A673 (cell line): ENCODE measurements at regions not wholly inside any gene's neighbourhood (a gene's known extent, or its start where the extent isn't known, plus 50 kb on each side); places are given as distances from the start of the nearest gene placed in this dataset.
A peak's percentile ranks its signal among the peaks of the same experiment; 100 is the strongest.

Experiments
- BruUV-seq: library from RNA; stranded (reverse); fragments of 400-500 nt; replicated peaks from 2 replicates; lab custom pipeline; 2021; lab: Mats Ljungman, UMichigan
- CTCF ChIA-PET: fragments of 300-600 bp; sonication (Branson Sonifier 250); formaldehyde crosslinking; loops from one replicate; lab custom pipeline; 2022; ENCODE audit warnings: antibody characterized with exemption; lab: Charles Lee
- POLR2A ChIA-PET: fragments of 300-600 bp; sonication (Branson Sonifier 250); formaldehyde crosslinking; loops from one replicate; lab custom pipeline; 2022; ENCODE audit warnings: antibody characterized with exemption; ENCODE audit not compliant: low non-redundant PET; lab: Charles Lee
- DNase-seq: peaks from one replicate; pipeline ENCODE4 v3.0.0-alpha.2; 2015; ENCODE audit warnings: low spot score
- H3K27ac ChIP-seq: fragments of 200-600 bp; sonication (generic); 2 replicates; pipeline ENCODE4 v1.5.1; 2016; ENCODE audit warnings: mixed run types, low read depth, mild to moderate bottlenecking, mixed read lengths, antibody characterized with exemption, low read length; ENCODE audit not compliant: poor library complexity, severe bottlenecking
- H3K27me3 ChIP-seq: fragments of 200-600 bp; sonication (generic); replicated peaks from 2 replicates; pipeline ENCODE4 v1.6.1; 2017; ENCODE audit warnings: mixed run types, low read depth, mild to moderate bottlenecking, mixed read lengths, antibody characterized with exemption, low read length; ENCODE audit not compliant: insufficient read depth, poor library complexity
- H3K36me3 ChIP-seq: fragments of 200-600 bp; sonication (generic); 2 replicates; pipeline ENCODE4 v1.6.1; 2016; ENCODE audit warnings: mixed run types, mild to moderate bottlenecking, mixed read lengths, antibody characterized with exemption, low read length; ENCODE audit not compliant: insufficient read depth, poor library complexity, severe bottlenecking
- H3K4me1 ChIP-seq: fragments of 200-600 bp; sonication (generic); 2 replicates; pipeline ENCODE4 v1.6.1; 2017; ENCODE audit warnings: mixed run types, mild to moderate bottlenecking, mixed read lengths, antibody characterized with exemption, low read length; ENCODE audit not compliant: insufficient read depth, poor library complexity, severe bottlenecking
- H3K4me3 ChIP-seq: fragments of 200-600 bp; sonication (generic); 2 replicates; pipeline ENCODE4 v1.5.1; 2016; ENCODE audit warnings: low read depth, mixed run types, mild to moderate bottlenecking, mixed read lengths, low read length; ENCODE audit not compliant: poor library complexity, severe bottlenecking
- H3K9me3 ChIP-seq: fragments of 200-600 bp; sonication (generic); 2 replicates; pipeline ENCODE4 v1.6.1; 2016; ENCODE audit warnings: mixed run types, low read depth, mild to moderate bottlenecking, mixed read lengths, antibody characterized with exemption, low read length; ENCODE audit not compliant: poor library complexity, severe bottlenecking
- EZH2 ChIP-seq: fragments of 200-600 bp; sonication (generic); IDR thresholded peaks from 2 replicates; pipeline ENCODE4 v1.6.1; 2017; ENCODE audit warnings: borderline replicate concordance, low read depth, mild to moderate bottlenecking, mixed read lengths, antibody characterized with exemption, low read length; ENCODE audit not compliant: poor library complexity, severe bottlenecking
- intact Hi-C: fragments of 100-400 bp; cut with micrococcal nuclease; formaldehyde crosslinking; loops from one replicate; pipeline ENCODE4 v1.10.0; 2022; ENCODE audit not compliant: unreplicated experiment
- TF ChIP-seq, protein P1 (sequence below): fragments of 300-800, 200-600 bp; sonication (generic); conservative IDR thresholded peaks from 2 replicates; pipeline ENCODE4 v1.5.1; 2017; ENCODE audit warnings: low read depth, mild to moderate bottlenecking, antibody characterized with exemption, low read length, moderate library complexity, mixed read lengths

DNA sequence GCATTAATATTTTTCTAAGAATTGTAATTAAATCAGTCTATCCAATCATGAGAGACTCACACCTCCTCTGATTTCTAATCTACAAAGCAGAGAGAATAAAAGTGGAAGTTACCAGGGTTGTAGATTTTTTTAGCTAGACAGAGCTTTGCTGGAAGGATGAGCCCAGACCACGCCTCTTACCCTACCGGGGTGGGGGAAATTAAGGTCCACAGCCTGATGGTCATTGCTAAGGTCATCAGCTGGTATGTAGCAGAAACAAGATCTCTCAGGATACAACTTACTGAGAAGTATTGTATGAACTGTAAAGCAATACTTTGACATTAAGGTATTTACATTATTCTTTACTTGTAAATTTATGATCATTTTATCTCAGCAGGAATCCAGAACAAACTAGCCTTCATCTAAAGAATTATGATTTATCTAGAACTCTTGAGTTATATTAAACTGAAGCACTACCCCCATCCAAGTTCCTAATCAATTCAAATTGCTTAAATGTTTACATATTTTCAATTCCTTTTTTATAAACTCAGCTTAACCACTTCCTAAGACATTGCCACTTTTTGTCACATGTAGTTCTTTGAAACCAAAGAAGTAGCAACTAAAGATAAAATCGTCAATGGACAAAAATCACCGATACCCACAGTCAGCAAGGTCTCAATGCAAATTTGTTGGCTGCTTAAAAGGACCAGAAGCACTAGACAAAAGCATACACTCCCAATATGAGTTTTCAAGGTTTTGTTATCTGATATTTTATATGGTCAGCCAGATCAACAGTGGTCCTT is 225.8 kb upstream of the DAPK1 start:
- no peaks in the 10 kb centered on the region for H3K27me3 ChIP-seq
- no peak overlapping the region for H3K4me3 ChIP-seq
- CTCF ChIA-PET, result no interaction called here
- no peaks in the 10 kb centered on the region for H3K36me3 ChIP-seq
- POLR2A ChIA-PET, result no interaction called here
- TF ChIP-seq, protein P1, sequence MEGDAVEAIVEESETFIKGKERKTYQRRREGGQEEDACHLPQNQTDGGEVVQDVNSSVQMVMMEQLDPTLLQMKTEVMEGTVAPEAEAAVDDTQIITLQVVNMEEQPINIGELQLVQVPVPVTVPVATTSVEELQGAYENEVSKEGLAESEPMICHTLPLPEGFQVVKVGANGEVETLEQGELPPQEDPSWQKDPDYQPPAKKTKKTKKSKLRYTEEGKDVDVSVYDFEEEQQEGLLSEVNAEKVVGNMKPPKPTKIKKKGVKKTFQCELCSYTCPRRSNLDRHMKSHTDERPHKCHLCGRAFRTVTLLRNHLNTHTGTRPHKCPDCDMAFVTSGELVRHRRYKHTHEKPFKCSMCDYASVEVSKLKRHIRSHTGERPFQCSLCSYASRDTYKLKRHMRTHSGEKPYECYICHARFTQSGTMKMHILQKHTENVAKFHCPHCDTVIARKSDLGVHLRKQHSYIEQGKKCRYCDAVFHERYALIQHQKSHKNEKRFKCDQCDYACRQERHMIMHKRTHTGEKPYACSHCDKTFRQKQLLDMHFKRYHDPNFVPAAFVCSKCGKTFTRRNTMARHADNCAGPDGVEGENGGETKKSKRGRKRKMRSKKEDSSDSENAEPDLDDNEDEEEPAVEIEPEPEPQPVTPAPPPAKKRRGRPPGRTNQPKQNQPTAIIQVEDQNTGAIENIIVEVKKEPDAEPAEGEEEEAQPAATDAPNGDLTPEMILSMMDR, result no peak
- TF ChIP-seq EZH2, result no peak
- intact Hi-C loops, result no loop called here
- peaks cover 9% of the 10 kb centered on the region for H3K4me1 ChIP-seq
- H3K9me3 ChIP-seq, result no peaks in the 10 kb centered on the region
- H3K27ac ChIP-seq, result no peak overlapping the region
- no TSS peak for BruUV-seq
- no peak for DNase-seq

DNA sequence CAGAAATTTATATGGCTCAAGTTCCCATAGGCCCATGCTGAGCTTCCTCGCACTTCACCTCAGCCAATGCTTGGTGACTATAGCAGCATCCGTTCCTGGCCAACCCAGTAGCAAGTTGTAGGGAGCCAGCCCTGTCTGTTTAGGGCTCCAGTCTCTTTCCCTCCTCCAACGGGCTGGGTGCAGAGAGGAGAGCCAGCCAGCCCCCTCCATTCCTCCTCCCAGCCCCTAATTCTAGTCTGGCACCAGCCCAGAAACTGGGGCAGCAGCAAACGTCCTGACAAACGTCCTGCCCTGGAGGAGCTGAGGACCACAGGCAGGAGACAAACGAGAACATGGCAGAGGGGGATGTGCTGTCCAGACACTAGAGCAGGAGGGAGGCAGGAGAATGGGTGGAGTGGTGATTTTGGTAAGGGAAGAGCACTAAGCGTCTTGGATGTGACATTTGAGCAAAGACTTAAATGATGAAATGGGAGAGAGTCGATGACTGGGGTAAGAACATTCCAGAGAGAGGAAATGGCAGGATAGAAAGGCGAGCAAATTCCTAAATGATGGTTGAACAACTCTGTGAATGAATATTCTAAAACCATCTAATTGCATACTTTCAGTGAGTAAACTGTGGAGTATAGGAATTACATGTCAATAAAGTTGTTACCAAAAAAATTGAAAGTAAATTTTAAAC is 222.5 kb upstream of the DAPK1 start:
- no peak for DNase-seq
- ChIA-PET POLR2A (no interaction called here), CTCF (no interaction called here)
- Histone ChIP-seq H3K27ac (no peak overlapping the region), H3K4me3 (no peak overlapping the region), H3K36me3 (no peaks in the 10 kb centered on the region), H3K4me1 (peaks cover 8% of the 10 kb centered on the region), H3K27me3 (no peaks in the 10 kb centered on the region), H3K9me3 (no peaks in the 10 kb centered on the region)
- intact Hi-C loops, result no loop called here
- TF ChIP-seq, protein P1, result no peak
- no peak for TF ChIP-seq EZH2
- no TSS peak for BruUV-seq

DNA sequence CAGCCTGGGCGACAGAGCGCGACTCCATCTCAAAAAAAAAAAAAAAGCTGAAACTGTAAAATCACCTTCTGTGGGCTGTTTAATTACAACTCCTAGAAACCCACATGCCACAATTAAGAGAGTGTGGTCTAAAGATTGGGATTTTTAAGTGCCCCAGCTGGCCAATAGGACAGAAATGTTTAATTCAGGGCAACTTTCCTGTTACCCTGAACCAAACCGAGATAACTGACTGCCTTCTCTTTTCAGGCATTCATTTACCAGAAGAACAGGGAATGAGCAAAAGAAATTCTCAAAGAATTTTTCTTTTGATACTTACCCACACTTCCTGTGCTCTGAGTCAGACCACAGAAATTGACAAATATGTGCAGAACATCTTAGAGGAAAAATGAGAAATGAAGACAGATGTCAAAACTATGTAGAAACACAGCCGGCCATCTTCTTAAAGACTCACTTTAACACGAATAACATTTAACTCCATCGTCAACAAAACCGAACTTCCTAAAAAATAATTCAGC is 221.3 kb upstream of the DAPK1 start:
- Histone ChIP-seq H3K36me3 (no peaks in the 10 kb centered on the region), H3K4me1 (no peaks in the 10 kb centered on the region), H3K4me3 (no peak overlapping the region), H3K27me3 (no peaks in the 10 kb centered on the region), H3K27ac (no peak overlapping the region), H3K9me3 (no peaks in the 10 kb centered on the region)
- CTCF ChIA-PET, result no interaction called here
- peak; percentile 12 for DNase-seq
- intact Hi-C loops, result no loop called here
- POLR2A ChIA-PET, result no interaction called here
- TF ChIP-seq, protein P1, result no peak
- no peak for TF ChIP-seq EZH2
- no TSS peak for BruUV-seq
